Fibroblast of skin of right quadriceps (primary cell): ENCODE measurements at regions not wholly inside any gene's neighbourhood (a gene's known extent, or its start where the extent isn't known, plus 50 kb on each side); places are given as distances from the start of the nearest gene placed in this dataset.

Experiments used
- DNase-seq: peaks from one replicate; pipeline ENCODE4 v3.0.0-alpha.2; 2013

- DNase-seq, result no peak
Measured at GRCh38 chr1:9179463-9180110, 50.7 kb upstream of the GPR157 start.

- DNase-seq, result peak; percentile 41
Measured at GRCh38 chr1:9180111-9180819, 51.4 kb upstream of the GPR157 start.

- peak; percentile 51 for DNase-seq
Measured at GRCh38 chr1:9181176-9181906, 52.4 kb upstream of the GPR157 start.

- DNase-seq, result peak; percentile 35
Measured at GRCh38 chr1:9181990-9182783, 52.4 kb upstream of the H6PD start.

DNA sequence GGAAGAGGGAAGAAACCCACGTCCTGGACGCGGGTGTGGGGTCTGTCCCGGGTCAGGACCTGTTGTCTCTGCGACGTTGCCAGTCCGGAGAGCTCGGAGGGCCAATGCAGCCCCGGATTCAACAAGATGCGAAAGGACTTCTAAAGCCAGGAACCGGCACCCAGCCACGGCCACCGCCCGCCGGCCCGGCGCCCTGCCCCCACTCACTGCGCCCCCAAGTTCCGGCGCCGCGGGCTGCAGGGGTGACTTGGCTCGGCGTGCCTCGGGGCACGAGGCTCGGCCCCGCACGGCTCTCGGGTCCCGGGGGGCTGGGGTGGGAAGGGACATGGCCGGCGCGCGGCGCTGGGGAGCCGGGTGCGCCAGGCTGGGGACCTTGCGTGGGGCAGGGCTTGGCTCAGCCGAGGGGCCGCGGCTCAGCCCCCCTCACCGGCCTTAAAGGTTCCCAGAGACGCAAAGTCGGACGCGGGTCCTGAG is 51.8 kb upstream of the H6PD start:
- DNase-seq, result no peak

GRCh38 chr1:9183441-9183840 is 51.1 kb upstream of the H6PD start:
- DNase-seq, result no peak

DNA sequence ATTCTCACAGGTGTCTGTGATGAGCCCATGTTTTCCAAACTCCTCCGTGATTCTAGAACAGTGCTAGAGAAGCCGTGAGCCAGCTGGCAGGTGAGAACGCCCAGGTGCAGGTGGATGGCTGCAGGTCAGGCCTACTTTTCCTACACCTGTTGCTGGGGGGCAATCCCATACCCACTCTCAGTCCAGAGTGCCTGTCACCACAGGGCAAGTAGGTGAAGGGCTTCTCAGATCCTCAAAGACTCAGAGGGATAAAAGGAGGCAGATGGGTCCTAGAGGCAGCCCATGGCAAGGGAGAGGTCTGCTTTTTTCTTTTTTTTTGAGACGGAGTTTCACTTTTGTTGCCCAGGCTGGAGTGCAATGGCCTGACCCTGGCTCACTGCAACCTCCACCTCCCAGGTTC is 50.7 kb upstream of the H6PD start:
- DNase-seq, result no peak

DNA sequence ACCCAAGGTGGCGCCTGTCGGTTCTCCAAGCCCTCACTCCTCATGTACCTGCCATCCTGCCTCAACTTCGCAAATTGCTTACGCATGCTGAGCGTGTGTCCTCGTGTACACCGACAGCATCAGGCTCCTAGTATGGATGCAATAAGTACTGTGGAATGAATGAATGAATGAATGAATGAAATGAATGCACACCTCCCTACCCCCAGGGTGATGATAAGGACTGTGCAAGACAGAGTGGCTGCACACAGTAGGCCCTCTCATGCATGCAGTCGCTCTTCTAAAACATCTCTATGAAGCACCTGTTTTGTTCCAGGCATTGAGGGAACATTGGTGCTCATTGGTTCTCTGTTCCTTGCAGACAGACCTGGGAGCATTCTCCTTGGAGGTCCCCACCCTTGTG is 49.8 kb upstream of the H6PD start:
- DNase-seq, result no peak
